Stomach (tissue), 4 donors: ENCODE measurements at regions not wholly inside any gene's neighbourhood (a gene's known extent, or its start where the extent isn't known, plus 50 kb on each side); places are given as distances from the start of the nearest gene placed in this dataset.

Experiments used
- CTCF ChIP-seq, 7 experiments: fragments of 450-650 bp in 4 of 7; fragments of 200-600 bp in 3 of 7; sonication (generic) in 3 of 7; IDR thresholded peaks; one replicate each; pipeline ENCODE4 v1.5.1; 2016 to 2019; ENCODE audit warnings: antibody characterized with exemption in 7 of 7, control low read depth in 2 of 7, mild to moderate bottlenecking in 1 of 7
- EP300 ChIP-seq: sonication (generic); formaldehyde crosslinking; IDR thresholded peaks from one replicate; pipeline ENCODE4 v1.6.1; 2017; ENCODE audit warnings: antibody characterized with exemption
- POLR2A ChIP-seq, 4 donors: fragments of 450-650 bp; IDR thresholded peaks; one replicate each; pipeline ENCODE4 v1.6.1; 2016; ENCODE audit warnings: antibody characterized with exemption in 4 of 4, control low read depth in 2 of 4, mild to moderate bottlenecking in 1 of 4, moderate library complexity in 1 of 4

DNA sequence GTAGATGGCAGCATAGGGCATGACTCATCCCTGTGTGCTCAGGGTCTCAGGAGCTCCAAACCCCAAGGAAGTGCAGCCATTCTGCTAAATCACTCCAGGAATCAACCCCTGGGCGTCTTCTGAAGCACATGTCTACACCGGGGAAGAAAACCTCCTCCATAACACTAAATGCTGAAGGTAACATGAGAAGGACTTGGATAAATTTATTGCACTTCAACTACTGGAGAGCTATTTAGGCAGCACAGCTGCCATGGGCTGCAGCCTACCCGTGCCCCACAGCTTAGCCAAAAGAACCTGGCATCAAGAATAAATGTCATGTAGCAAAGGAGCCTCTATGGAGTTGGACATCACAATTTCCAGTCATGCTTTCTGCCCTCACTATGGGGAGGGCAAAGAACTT, 141.7 kb downstream of the GPCPD1 start:
- TF ChIP-seq POLR2A (IDR thresholded peaks at IDR 0.05) (no peak), CTCF (IDR thresholded peaks at IDR 0.05) (no peak), EP300 (no peak)
